RWPE1 (cell line): ENCODE measurements at regions not wholly inside any gene's neighbourhood (a gene's known extent, or its start where the extent isn't known, plus 50 kb on each side); places are given as distances from the start of the nearest gene placed in this dataset.

ENCODE experiments used
- CTCF ChIA-PET: fragments of 350-600 bp; sonication (Branson Sonifier 250); formaldehyde crosslinking; extraction: SDS; loops from one replicate; lab custom pipeline; 2021; lab: Yijun Ruan, JAX
- POLR2A ChIA-PET: fragments of 400-600 bp; formaldehyde crosslinking; extraction: SDS; loops from one replicate; lab custom pipeline; 2020; ENCODE audit warnings: antibody characterized with exemption; ENCODE audit not compliant: low non-redundant PET; lab: Yijun Ruan, JAX
- DNase-seq: peaks from one replicate; pipeline ENCODE4 v3.0.0; 2012; ENCODE audit warnings: low spot score
- H3K27ac ChIP-seq: fragments of 450-650 bp; 2 replicates; pipeline ENCODE4 v1.5.1; 2017
- TF ChIP-seq, protein P1 (sequence below): fragments of 450-650 bp; conservative IDR thresholded peaks from 2 replicates; pipeline ENCODE4 v1.5.1; 2017; ENCODE audit warnings: low read depth, mild to moderate bottlenecking

DNA sequence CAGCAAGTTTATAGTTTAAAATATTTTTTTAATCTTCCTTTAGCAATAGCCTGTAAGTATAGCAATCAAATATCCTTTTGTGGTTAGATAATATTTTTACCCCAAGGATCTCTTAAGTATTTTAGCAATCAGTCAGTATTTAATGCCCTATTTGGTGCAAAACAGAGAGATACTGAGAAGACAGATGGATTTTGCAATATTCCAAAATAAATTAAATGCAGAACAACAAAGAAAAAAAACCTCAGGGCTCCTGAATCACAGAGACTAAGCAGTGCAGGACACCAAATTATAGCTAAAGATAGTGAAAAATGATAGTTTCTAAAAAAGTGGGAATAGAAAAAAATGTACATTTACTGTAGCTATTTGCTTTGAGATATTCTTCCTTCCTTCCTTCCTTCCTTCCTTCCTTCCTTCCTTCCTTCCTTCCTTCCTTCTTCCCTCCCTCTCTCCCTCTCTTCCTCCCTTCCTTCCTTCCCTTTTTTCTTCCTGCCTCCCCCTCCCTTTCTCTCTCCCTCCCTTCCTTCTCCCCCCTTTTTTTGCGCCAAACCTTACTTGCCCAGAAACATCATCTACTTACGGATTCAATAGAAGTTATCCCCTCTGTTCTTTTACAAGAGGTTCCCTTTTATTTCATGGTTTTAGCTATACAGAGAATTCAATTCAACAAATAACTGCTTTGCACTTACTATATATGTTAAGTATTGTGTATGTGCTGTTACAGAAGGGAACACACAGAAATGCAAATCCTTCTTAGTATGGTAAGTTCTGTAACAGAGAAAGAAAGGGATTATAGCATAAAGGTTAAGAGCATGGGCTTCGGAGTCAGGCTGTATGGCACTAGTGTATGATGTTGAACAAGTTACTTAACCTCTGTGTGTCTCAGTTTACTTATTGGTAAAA, 219.0 kb downstream of the CPE start:
- CTCF ChIA-PET = no interaction called here

DNA sequence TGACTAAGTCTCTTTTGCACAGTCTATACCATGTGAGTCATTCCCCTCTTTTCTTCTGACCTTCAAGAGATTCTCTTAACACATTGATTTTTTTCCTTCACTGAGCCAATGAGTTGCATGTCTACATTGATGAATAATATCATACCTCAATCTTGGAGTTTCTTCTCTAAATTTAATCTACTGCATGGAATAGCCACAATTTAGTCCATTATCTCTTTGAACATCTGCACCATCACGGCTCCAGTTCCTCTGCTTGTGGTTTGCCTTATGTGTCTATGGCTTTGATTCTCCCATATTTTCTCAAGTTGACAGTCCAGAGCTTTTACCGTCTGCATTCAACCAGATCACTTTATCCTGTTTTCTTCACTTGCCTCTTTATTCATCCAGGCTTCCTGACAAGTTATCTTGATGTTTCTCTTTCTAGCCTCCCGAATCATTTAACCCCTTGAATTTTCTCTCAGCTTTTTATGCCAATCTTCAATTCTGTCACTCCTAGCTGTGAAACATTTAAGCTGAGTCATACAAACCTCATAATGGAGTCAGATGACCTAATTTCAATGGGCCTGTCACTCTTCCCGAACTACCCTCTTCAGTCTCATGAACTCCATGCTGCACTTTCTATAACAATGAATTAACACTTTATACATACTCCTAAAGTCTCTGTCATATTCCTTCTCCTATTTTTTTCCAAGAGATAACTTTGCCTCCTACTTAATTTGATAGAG, 222.3 kb downstream of the CPE start:
- peak; percentile 11 for DNase-seq
- ChIA-PET POLR2A (interaction anchor here (0.6 kb wide), 1 partner anchor 12 kb away, joined by 3 read pairs; no protein-coding TSS in a partner anchor), CTCF (no interaction called here)
- H3K27ac ChIP-seq = no peak overlapping the region
- TF ChIP-seq, protein P1, sequence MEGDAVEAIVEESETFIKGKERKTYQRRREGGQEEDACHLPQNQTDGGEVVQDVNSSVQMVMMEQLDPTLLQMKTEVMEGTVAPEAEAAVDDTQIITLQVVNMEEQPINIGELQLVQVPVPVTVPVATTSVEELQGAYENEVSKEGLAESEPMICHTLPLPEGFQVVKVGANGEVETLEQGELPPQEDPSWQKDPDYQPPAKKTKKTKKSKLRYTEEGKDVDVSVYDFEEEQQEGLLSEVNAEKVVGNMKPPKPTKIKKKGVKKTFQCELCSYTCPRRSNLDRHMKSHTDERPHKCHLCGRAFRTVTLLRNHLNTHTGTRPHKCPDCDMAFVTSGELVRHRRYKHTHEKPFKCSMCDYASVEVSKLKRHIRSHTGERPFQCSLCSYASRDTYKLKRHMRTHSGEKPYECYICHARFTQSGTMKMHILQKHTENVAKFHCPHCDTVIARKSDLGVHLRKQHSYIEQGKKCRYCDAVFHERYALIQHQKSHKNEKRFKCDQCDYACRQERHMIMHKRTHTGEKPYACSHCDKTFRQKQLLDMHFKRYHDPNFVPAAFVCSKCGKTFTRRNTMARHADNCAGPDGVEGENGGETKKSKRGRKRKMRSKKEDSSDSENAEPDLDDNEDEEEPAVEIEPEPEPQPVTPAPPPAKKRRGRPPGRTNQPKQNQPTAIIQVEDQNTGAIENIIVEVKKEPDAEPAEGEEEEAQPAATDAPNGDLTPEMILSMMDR = no peak

More for the DNA sequence above, 219.0 kb downstream of the CPE start:
- TF ChIP-seq, protein P1 = no peak
- no peak for DNase-seq
- POLR2A ChIA-PET = no interaction called here
- H3K27ac ChIP-seq = no peak overlapping the region

DNA sequence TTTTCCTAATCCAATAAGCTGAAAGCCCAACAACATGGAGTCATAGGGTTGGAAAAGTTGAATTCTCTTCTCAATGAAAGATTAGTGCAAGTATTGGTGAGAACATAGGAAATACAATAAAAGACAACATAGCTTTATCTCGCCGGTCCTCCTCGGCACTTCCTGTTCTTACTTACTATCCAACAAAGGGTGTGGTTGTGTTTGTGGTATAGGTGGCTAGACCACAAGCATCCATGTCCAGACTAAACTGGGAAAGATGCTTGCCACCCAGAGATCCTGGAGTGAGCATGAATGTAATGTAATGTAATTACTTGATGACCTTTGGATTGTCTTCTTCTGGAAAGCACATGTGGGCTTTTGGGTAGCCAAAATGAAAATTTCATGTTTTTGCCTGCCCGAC, 223.8 kb downstream of the CPE start:
- H3K27ac ChIP-seq = no peak overlapping the region
- CTCF ChIA-PET = no interaction called here
- no peak for DNase-seq
- TF ChIP-seq, protein P1 = no peak
- POLR2A ChIA-PET = no interaction called here

DNA sequence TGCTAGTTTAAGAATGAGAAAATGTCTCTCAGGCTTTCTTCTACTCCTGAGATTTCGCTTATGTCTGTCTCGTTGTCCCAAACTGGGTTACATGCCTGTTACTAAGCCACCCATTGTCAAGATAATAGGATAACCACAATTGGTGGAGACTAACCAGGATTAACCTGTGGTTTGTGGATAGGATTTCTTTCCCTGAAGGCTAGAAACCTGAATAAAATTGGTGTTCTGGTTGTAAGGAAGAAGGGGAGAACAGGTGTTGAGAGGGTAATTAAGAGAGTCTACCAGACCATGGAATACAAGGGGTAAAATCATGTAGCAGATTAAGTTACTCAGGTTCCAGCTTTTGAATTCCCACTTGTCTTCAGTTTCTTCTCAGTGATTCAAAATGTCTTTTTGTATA, 225.4 kb downstream of the CPE start:
- ChIA-PET CTCF (interaction anchor here (0.5 kb wide), 1 partner anchor 335 kb away, joined by 4 read pairs; no protein-coding TSS in a partner anchor), POLR2A (no interaction called here)
- TF ChIP-seq, protein P1 = no peak
- DNase-seq = no peak
- H3K27ac ChIP-seq = no peak overlapping the region

DNA sequence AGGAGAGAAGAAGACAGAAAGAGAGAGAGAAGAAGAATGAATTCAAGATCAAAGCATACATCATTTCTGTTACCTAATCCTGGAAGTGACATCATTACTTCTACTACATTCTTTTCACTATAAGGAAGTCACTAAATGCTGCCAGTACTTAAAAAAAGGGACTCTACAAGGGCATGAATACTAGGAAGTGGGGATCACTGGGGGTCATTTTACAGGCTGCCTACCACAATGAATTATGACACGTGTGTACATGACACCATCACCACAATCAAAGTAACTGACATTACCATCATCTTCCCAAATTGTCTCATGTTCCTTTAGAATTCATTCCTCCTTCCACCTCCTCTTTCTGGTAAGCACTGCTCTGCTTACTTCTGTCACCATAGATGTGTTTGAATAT, 227.0 kb downstream of the CPE start:
- POLR2A ChIA-PET = no interaction called here
- CTCF ChIA-PET = no interaction called here
- TF ChIP-seq, protein P1 = no peak
- no peak overlapping the region for H3K27ac ChIP-seq
- DNase-seq = no peak

DNA sequence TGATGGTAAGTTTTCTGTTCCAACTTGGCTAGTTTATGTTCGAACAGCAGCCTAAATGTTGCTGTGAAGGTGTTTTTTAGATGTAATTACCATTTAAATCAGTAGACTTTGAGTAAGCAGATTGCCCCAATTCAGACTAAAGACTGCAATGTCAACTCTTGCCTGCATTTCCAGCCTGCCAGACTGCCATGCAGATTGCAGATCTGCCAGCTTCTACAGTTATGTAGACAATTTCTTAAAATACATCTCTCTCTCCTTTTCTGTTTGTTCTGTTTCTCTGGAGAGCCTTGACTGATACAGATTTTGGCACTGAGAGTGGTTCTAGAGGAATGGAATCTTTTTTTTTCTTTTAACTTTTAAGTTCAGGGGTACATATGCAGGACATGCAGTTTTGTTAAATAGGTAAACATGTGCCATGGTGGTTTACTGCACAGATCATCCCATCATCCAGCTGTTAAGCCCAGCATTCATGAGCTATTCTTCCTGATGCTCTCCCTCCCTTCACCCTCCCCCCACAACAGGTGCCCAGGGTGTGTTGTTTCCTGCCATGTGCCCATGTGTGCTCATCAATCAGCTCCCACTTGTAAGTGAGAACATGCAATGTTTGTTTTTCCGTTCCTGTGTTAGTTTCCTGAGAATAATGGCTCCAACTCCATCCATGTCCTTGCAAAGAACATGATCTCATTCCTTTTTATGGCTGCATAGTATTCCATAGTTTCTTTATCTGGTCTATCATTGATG, 227.8 kb downstream of the CPE start:
- ChIA-PET CTCF (no interaction called here), POLR2A (no interaction called here)
- TF ChIP-seq, protein P1 = no peak
- H3K27ac ChIP-seq = no peak overlapping the region
- no peak for DNase-seq
